ENCODE measurements at regions not wholly inside any gene's neighbourhood (a gene's known extent, or its start where the extent isn't known, plus 50 kb on each side); places are given as distances from the start of the nearest gene placed in this dataset.

DNA sequence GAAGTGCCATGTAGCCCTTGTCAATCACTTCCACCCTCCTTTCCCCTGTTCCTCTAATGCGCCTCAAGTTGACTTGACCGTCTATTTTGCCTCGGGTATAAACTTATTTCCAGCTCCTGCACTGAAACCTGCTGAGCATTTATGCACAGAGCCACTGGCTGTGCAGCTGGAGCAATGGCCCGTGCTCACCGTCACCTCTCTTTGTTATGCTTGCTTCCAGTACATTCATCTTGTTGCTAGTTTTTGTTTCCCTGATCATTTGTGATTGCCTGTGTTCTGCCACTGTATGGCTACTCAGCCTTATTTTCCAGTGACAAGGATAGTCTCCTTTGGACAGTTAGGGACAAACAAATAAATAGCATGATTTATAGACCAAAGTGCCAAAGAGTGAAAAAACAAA lies 183.1 kb upstream of the C9orf72 start:
- no peak overlapping the region for H4K8ac ChIP-seq (replicated peaks; ENCODE audit: insufficient read length, low read depth, low read length)
- H3K9me3 ChIP-seq (ENCODE audit: control insufficient read depth, low read depth, low read length), result no peaks in the 10 kb centered on the region
- H2BK12ac ChIP-seq (ENCODE audit: insufficient read length, low read depth, low read length), result no peak overlapping the region
- TF ChIP-seq, protein P1, sequence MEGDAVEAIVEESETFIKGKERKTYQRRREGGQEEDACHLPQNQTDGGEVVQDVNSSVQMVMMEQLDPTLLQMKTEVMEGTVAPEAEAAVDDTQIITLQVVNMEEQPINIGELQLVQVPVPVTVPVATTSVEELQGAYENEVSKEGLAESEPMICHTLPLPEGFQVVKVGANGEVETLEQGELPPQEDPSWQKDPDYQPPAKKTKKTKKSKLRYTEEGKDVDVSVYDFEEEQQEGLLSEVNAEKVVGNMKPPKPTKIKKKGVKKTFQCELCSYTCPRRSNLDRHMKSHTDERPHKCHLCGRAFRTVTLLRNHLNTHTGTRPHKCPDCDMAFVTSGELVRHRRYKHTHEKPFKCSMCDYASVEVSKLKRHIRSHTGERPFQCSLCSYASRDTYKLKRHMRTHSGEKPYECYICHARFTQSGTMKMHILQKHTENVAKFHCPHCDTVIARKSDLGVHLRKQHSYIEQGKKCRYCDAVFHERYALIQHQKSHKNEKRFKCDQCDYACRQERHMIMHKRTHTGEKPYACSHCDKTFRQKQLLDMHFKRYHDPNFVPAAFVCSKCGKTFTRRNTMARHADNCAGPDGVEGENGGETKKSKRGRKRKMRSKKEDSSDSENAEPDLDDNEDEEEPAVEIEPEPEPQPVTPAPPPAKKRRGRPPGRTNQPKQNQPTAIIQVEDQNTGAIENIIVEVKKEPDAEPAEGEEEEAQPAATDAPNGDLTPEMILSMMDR (conservative IDR thresholded peaks at IDR 0.05), result no peak
- no peak overlapping the region for H3K23ac ChIP-seq (ENCODE audit: insufficient read length, low read depth, low read length)
- no peak overlapping the region for H3K4me2 ChIP-seq (ENCODE audit: insufficient read depth, insufficient read length, low read length)
- no peak overlapping the region for H3K9ac ChIP-seq (ENCODE audit: extremely low read depth, insufficient read length, low read length)
- H2BK15ac ChIP-seq (ENCODE audit: low read depth, low read length), result no peak overlapping the region
- H2BK120ac ChIP-seq (ENCODE audit: low read depth, low read length, poor library complexity, severe bottlenecking), result no peak overlapping the region
- no CpG with 5 or more reads among the region's 5 CpGs for WGBS (ENCODE audit: extremely low coverage, insufficient read length, low lambda C conversion rate)
- DNase-seq, result no peak
- H3K4me1 ChIP-seq (ENCODE audit: insufficient read depth, low read length), result peaks cover 9% of the 10 kb centered on the region
- no peak overlapping the region for H3K4ac ChIP-seq (ENCODE audit: low read depth, low read length)
- H3K79me2 ChIP-seq (ENCODE audit: insufficient read depth, low read length), result no peaks in the 10 kb centered on the region
- Mint-ChIP-seq H3K4me3 (no peak overlapping the region), H3K4me1 (peaks cover 7 to 20% of the 10 kb centered on the region in 2 experiments), H3K27me3 (ENCODE audit: low read depth) (no peaks in the 10 kb centered on the region), H3K9me3 (peaks cover 2% of the 10 kb centered on the region in 2 experiments; a peak in 2 of 5 replicates), H3K36me3 (ENCODE audit: insufficient read depth in 1 of 3, low read depth in 3 of 3) (peaks cover 2 to 4% (median 4%) of the 10 kb centered on the region in 3 experiments; a peak in 3 of 7 replicates), H3K27ac (no peak overlapping the region)
- H4K91ac ChIP-seq (ENCODE audit: insufficient read length, low read depth, low read length), result no peak overlapping the region
- no peak overlapping the region for H3K27ac ChIP-seq (ENCODE audit: insufficient read length, low read depth, low read length)
- H3K18ac ChIP-seq (ENCODE audit: insufficient read length, low read depth, low read length), result no peak overlapping the region
- H2AK5ac ChIP-seq (ENCODE audit: insufficient read length, low read length), result no peak overlapping the region
- no peaks in the 10 kb centered on the region for H4K20me1 ChIP-seq (ENCODE audit: control insufficient read depth, insufficient read depth, insufficient read length)
- H3K27me3 ChIP-seq (ENCODE audit: insufficient read depth, low read length), result no peaks in the 10 kb centered on the region
- H3K14ac ChIP-seq (ENCODE audit: insufficient read depth, low read length), result no peak overlapping the region
- H3K23me2 ChIP-seq (ENCODE audit: insufficient read length, low read depth, low read length, poor library complexity, severe bottlenecking), result no peaks in the 10 kb centered on the region
- H3K56ac ChIP-seq (ENCODE audit: insufficient read length, low read depth, low read length), result no peak overlapping the region
- no peak overlapping the region for H2AFZ ChIP-seq (ENCODE audit: low read length)
- no peaks in the 10 kb centered on the region for H3K79me1 ChIP-seq (ENCODE audit: insufficient read depth, low read depth, low read length, poor library complexity, severe bottlenecking)
- H2BK5ac ChIP-seq (ENCODE audit: insufficient read length, low read length), result no peak overlapping the region
- no peak overlapping the region for H3T11ph ChIP-seq (ENCODE audit: low read length)
- no peak overlapping the region for H2BK20ac ChIP-seq (ENCODE audit: low read depth, low read length, poor library complexity, severe bottlenecking)
- H4K5ac ChIP-seq (ENCODE audit: insufficient read length, low read depth, low read length), result no peak overlapping the region

All from H9 (cell line).